K562 (cell line): ENCODE measurements at regions not wholly inside any gene's neighbourhood (a gene's known extent, or its start where the extent isn't known, plus 50 kb on each side); places are given as distances from the start of the nearest gene placed in this dataset.

Experiments
- HCFC1 ChIP-seq: IDR thresholded peaks from 2 replicates; pipeline ENCODE4 v1.6.1; 2012; ENCODE audit warnings: low read depth, low read length, improper control_type of control experiment
- KLF1 ChIP-seq: fragments of 450-650 bp; IDR thresholded peaks from 2 replicates; pipeline ENCODE4 v1.6.1; 2016; ENCODE audit warnings: missing genetic modification characterization, missing compliant biosample characterization
- PCBP1 ChIP-seq: fragments of 200-400 bp; formaldehyde crosslinking; IDR thresholded peaks from 2 replicates; pipeline ENCODE4 v1.6.1; 2018; ENCODE audit warnings: mild to moderate bottlenecking, low read depth, low read length; ENCODE audit not compliant: poor library complexity, severe bottlenecking
- ZKSCAN1 ChIP-seq: fragments of 150-350 bp; IDR thresholded peaks from 2 replicates; pipeline ENCODE4 v1.6.1; 2016; ENCODE audit warnings: low read depth, low read length
- ZNF165 ChIP-seq: fragments of 250-450 bp; sonication (Bioruptor Pico); IDR thresholded peaks from 2 replicates; pipeline ENCODE4 v1.4.0; 2020; ENCODE audit warnings: borderline replicate concordance
- ZNF431 ChIP-seq: sonication (generic); formaldehyde crosslinking; IDR thresholded peaks from 2 replicates; pipeline ENCODE4 v1.8.0; 2022; ENCODE audit warnings: mild to moderate bottlenecking, missing genetic modification reagents
- TF ChIP-seq, protein P1 (sequence below): fragments of 450-650 bp; formaldehyde crosslinking; IDR thresholded peaks from 2 replicates; pipeline ENCODE4 v1.4.0; 2022; ENCODE audit warnings: mild to moderate bottlenecking, moderate library complexity
- TF ChIP-seq, protein P2 (sequence below): fragments of 450-650 bp; IDR thresholded peaks from one replicate; pipeline ENCODE4 v1.6.1; 2018; ENCODE audit warnings: mild to moderate bottlenecking, moderate library complexity; ENCODE audit not compliant: partially characterized antibody
- TF ChIP-seq, protein P3 (sequence below), 3 experiments: fragments of 200-800 bp in 1 of 3; fragments of 250-450 bp in 1 of 3; fragments of 450-650 bp in 1 of 3; sonication (Bioruptor Pico) in 1 of 3; sonication (Bioruptor generic) in 1 of 3; formaldehyde crosslinking in 1 of 3; IDR thresholded peaks; 2 replicates each; pipeline versions ENCODE4 v1.6.1 to v1.8.0; 2016 to 2022; ENCODE audit warnings: mild to moderate bottlenecking in 2 of 3, missing genetic modification characterization in 2 of 3, missing compliant biosample characterization in 1 of 3, moderate library complexity in 1 of 3

DNA sequence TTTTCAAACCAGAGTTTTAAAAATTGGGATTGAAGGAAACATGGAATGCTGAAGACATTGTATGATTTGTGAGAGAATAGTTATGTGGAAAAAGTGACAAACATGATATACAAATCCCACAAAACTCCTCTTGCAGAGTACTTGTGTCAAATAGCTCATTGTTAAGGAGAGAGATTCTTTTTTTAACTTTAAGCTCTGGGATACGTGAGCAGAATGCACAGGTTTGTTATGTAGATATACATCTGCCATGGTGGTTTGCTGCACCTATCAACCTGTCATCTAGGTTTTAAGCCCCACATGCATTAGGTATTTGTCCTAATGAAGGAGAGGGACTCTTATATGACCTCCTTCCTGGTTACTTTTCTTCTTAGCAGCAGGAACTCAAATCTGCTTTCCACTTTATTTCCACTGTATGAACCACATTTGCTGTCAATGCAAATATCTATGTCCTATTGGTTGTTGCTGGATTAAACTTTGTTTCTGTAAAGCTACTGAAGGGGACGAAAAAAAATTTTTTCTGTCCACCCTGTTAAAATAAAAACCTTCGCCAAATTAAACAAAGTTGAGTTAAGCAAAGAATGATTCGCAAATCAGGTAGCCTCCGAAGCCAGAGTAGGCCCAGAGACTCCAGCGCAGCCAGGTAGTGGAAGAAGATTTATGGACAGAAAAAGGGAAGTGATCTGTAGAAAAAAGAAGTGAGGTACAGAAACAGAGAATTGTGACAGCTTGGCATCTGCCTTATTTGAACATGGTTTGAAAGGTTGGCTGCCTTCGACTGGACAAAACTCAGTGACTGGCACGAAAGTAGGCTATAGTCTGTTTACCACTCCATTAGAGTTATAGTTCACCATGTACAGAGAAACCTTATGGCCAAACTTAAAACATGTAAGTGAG lies 430.1 kb upstream of the CHST9 start (continued):
- TF ChIP-seq ZKSCAN1 (no peak), KLF1 (tag) (no peak), ZNF165 (CRISPR knock-in tag) (no peak), PCBP1 (no peak), HCFC1 (no peak), ZNF431 (CRISPR knock-in tag) (no peak)
- TF ChIP-seq, protein P1, sequence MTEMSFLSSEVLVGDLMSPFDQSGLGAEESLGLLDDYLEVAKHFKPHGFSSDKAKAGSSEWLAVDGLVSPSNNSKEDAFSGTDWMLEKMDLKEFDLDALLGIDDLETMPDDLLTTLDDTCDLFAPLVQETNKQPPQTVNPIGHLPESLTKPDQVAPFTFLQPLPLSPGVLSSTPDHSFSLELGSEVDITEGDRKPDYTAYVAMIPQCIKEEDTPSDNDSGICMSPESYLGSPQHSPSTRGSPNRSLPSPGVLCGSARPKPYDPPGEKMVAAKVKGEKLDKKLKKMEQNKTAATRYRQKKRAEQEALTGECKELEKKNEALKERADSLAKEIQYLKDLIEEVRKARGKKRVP (CRISPR knock-in tag), result no peak
- TF ChIP-seq, protein P2, sequence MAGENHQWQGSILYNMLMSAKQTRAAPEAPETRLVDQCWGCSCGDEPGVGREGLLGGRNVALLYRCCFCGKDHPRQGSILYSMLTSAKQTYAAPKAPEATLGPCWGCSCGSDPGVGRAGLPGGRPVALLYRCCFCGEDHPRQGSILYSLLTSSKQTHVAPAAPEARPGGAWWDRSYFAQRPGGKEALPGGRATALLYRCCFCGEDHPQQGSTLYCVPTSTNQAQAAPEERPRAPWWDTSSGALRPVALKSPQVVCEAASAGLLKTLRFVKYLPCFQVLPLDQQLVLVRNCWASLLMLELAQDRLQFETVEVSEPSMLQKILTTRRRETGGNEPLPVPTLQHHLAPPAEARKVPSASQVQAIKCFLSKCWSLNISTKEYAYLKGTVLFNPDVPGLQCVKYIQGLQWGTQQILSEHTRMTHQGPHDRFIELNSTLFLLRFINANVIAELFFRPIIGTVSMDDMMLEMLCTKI, result no peak
- TF ChIP-seq, protein P3, sequence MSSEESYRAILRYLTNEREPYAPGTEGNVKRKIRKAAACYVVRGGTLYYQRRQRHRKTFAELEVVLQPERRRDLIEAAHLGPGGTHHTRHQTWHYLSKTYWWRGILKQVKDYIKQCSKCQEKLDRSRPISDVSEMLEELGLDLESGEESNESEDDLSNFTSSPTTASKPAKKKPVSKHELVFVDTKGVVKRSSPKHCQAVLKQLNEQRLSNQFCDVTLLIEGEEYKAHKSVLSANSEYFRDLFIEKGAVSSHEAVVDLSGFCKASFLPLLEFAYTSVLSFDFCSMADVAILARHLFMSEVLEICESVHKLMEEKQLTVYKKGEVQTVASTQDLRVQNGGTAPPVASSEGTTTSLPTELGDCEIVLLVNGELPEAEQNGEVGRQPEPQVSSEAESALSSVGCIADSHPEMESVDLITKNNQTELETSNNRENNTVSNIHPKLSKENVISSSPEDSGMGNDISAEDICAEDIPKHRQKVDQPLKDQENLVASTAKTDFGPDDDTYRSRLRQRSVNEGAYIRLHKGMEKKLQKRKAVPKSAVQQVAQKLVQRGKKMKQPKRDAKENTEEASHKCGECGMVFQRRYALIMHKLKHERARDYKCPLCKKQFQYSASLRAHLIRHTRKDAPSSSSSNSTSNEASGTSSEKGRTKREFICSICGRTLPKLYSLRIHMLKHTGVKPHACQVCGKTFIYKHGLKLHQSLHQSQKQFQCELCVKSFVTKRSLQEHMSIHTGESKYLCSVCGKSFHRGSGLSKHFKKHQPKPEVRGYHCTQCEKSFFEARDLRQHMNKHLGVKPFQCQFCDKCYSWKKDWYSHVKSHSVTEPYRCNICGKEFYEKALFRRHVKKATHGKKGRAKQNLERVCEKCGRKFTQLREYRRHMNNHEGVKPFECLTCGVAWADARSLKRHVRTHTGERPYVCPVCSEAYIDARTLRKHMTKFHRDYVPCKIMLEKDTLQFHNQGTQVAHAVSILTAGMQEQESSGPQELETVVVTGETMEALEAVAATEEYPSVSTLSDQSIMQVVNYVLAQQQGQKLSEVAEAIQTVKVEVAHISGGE (CRISPR knock-in tag; IDR thresholded peaks at IDR 0.05), result no peak
- TF ChIP-seq, all 486 proteins: peak for 0
